Mesenchymal stem cell (in vitro differentiated cells and primary cell): ENCODE measurements at regions not wholly inside any gene's neighbourhood (a gene's known extent, or its start where the extent isn't known, plus 50 kb on each side); places are given as distances from the start of the nearest gene placed in this dataset.

Experiments
- DNase-seq: peaks from one replicate; pipeline ENCODE4 v3.0.0-alpha.2; 2013
- H2AFZ ChIP-seq: one replicate; pipeline ENCODE4 v1.6.1; 2013; ENCODE audit warnings: low read depth, mild to moderate bottlenecking, control low read depth, inconsistent platforms, low read length, moderate library complexity
- H2AK5ac ChIP-seq: 2 replicates; pipeline ENCODE4 v1.6.1; 2013; ENCODE audit warnings: low read length, moderate library complexity, mild to moderate bottlenecking, inconsistent platforms; ENCODE audit not compliant: severe bottlenecking
- H2BK120ac ChIP-seq: one replicate; pipeline ENCODE4 v1.6.1; 2013; ENCODE audit warnings: low read depth, mild to moderate bottlenecking, inconsistent platforms, low read length, moderate library complexity
- H2BK12ac ChIP-seq, 2 experiments: one replicate each; pipeline ENCODE4 v1.6.1; 2013; ENCODE audit warnings: inconsistent platforms in 2 of 2, low read length in 2 of 2, mild to moderate bottlenecking in 2 of 2, moderate library complexity in 2 of 2, control low read depth in 1 of 2
- H2BK15ac ChIP-seq: one replicate; pipeline ENCODE4 v1.6.1; 2013; ENCODE audit warnings: mild to moderate bottlenecking, low read depth, inconsistent platforms; ENCODE audit not compliant: poor library complexity, severe bottlenecking
- H2BK5ac ChIP-seq: 2 replicates; pipeline ENCODE4 v1.6.1; 2013; ENCODE audit warnings: low read depth, mild to moderate bottlenecking, low read length, control low read depth, inconsistent platforms; ENCODE audit not compliant: poor library complexity, severe bottlenecking
- H3K14ac ChIP-seq, 2 experiments: one replicate each; pipeline ENCODE4 v1.6.1; 2013; ENCODE audit warnings: inconsistent platforms in 2 of 2, low read length in 2 of 2, control low read depth in 1 of 2, mild to moderate bottlenecking in 1 of 2, moderate library complexity in 1 of 2
- H3K18ac ChIP-seq, 2 experiments: one replicate each; pipeline ENCODE4 v1.6.1; 2013; ENCODE audit warnings: inconsistent platforms in 2 of 2, low read length in 2 of 2, control low read depth in 1 of 2, low read depth in 1 of 2, mild to moderate bottlenecking in 1 of 2
- H3K23ac ChIP-seq, 2 experiments: one replicate each; pipeline ENCODE4 v1.6.1; 2013; ENCODE audit warnings: inconsistent platforms in 2 of 2, low read length in 2 of 2, mild to moderate bottlenecking in 2 of 2, moderate library complexity in 2 of 2, control low read depth in 1 of 2
- H3K27ac ChIP-seq: 2 replicates; pipeline ENCODE4 v1.5.1; 2013; ENCODE audit warnings: mild to moderate bottlenecking, moderate library complexity, low read length, control low read depth, inconsistent platforms; ENCODE audit not compliant: poor library complexity, severe bottlenecking
- H3K27me3 ChIP-seq, 2 experiments: 2 replicates each; pipeline versions ENCODE4 v1.6.1 to v1.7.0; 2013; ENCODE audit warnings: low read length in 2 of 2, mild to moderate bottlenecking in 2 of 2, moderate library complexity in 2 of 2, control low read depth in 1 of 2, inconsistent platforms in 1 of 2; ENCODE audit not compliant: control insufficient read depth in 1 of 2, insufficient read depth in 1 of 2
- H3K36me3 ChIP-seq, 2 experiments: 2 replicates each; pipeline versions ENCODE4 v1.6.1 to v1.7.0; 2013; ENCODE audit warnings: low read length in 2 of 2, control low read depth in 1 of 2, inconsistent platforms in 1 of 2, low read depth in 1 of 2, mild to moderate bottlenecking in 1 of 2; ENCODE audit not compliant: insufficient read depth in 2 of 2, control insufficient read depth in 1 of 2
- H3K4ac ChIP-seq, 2 experiments: one replicate each; pipeline ENCODE4 v1.6.1; 2013; ENCODE audit warnings: inconsistent platforms in 2 of 2, low read length in 2 of 2, mild to moderate bottlenecking in 2 of 2, moderate library complexity in 2 of 2, control low read depth in 1 of 2, low read depth in 1 of 2
- H3K4me1 ChIP-seq: 2 replicates; pipeline ENCODE4 v1.6.1; 2013; ENCODE audit warnings: low read depth, low read length, control low read depth; ENCODE audit not compliant: control insufficient read depth, insufficient read depth
- H3K4me2 ChIP-seq: 2 replicates; pipeline ENCODE4 v1.6.1; 2013; ENCODE audit warnings: low read length, mild to moderate bottlenecking, inconsistent platforms; ENCODE audit not compliant: poor library complexity, severe bottlenecking
- H3K4me3 ChIP-seq, 2 experiments: 2 replicates each; pipeline versions ENCODE4 v1.5.1 to v1.7.0; 2013; ENCODE audit warnings: low read length in 2 of 2, mild to moderate bottlenecking in 2 of 2, control low read depth in 1 of 2, low read depth in 1 of 2; ENCODE audit not compliant: insufficient read depth in 1 of 2
- H3K79me1 ChIP-seq: replicated peaks from 2 replicates; pipeline ENCODE4 v1.6.1; 2013; ENCODE audit warnings: mild to moderate bottlenecking, control low read depth, low read length, inconsistent platforms; ENCODE audit not compliant: poor library complexity, severe bottlenecking
- H3K9ac ChIP-seq: 2 replicates; pipeline ENCODE4 v1.7.0; 2013; ENCODE audit warnings: mild to moderate bottlenecking, low read length, moderate library complexity
- H3K9me3 ChIP-seq: 2 replicates; pipeline ENCODE4 v1.7.0; 2013; ENCODE audit warnings: mild to moderate bottlenecking, low read length; ENCODE audit not compliant: control insufficient read depth
- H4K8ac ChIP-seq: one replicate; pipeline ENCODE4 v1.6.1; 2013; ENCODE audit warnings: inconsistent platforms, mild to moderate bottlenecking, low read length, moderate library complexity
- H4K91ac ChIP-seq: one replicate; pipeline ENCODE4 v1.6.1; 2013; ENCODE audit warnings: mild to moderate bottlenecking, low read length, inconsistent platforms
- WGBS: methylation state at CpG from one replicate; pipeline ENCODE4 v1.1.7; 2013; ENCODE audit warnings: mixed read lengths; 5-methylcytosine and 5-hydroxymethylcytosine counted together

GRCh38 chr11:134741453-134742223 is 329.6 kb upstream of the B3GAT1 start:
- no peak overlapping the region for H2AFZ ChIP-seq
- 62% methylated on average over 4 of the region's 10 CpGs for WGBS
- peak; percentile 9 for DNase-seq

GRCh38 chr11:134740590-134741261 is 328.7 kb upstream of the B3GAT1 start:
- H3K79me1 ChIP-seq: no peaks in the 10 kb centered on the region
- H3K36me3 ChIP-seq: peaks cover 0 to 3% of the 10 kb centered on the region in 2 experiments
- no peak overlapping the region for H2AK5ac ChIP-seq
- peak overlapping the region in 1 of 2 experiments; percentile 8 for H3K4me3 ChIP-seq
- no peak overlapping the region for H4K91ac ChIP-seq
- no peak overlapping the region for H2BK5ac ChIP-seq
- H2BK12ac ChIP-seq: no peak overlapping the region
- no peak overlapping the region for H3K4me2 ChIP-seq
- no peak overlapping the region for H3K14ac ChIP-seq
- WGBS: 81% methylated on average over 9 of the region's 9 CpGs
- no peaks in the 10 kb centered on the region for H3K9me3 ChIP-seq
- no peak overlapping the region for H4K8ac ChIP-seq
- no peak for DNase-seq
- H2BK15ac ChIP-seq: no peak overlapping the region
- H3K9ac ChIP-seq: no peak overlapping the region
- H2BK120ac ChIP-seq: no peak overlapping the region
- no peak overlapping the region for H2AFZ ChIP-seq
- no peak overlapping the region for H3K4ac ChIP-seq
- peaks cover 2% of the 10 kb centered on the region for H3K4me1 ChIP-seq
- H3K18ac ChIP-seq: no peak overlapping the region
- H3K27me3 ChIP-seq: no peaks in the 10 kb centered on the region
- no peak overlapping the region for H3K27ac ChIP-seq
- H3K23ac ChIP-seq: no peak overlapping the region

More at GRCh38 chr11:134741453-134742223, 329.6 kb upstream of the B3GAT1 start:
- H4K91ac ChIP-seq: no peak overlapping the region
- no peak overlapping the region for H3K4ac ChIP-seq
- H3K18ac ChIP-seq: no peak overlapping the region
- H3K14ac ChIP-seq: no peak overlapping the region
- no peak overlapping the region for H3K4me3 ChIP-seq
- no peak overlapping the region for H2BK120ac ChIP-seq
- H3K79me1 ChIP-seq: no peaks in the 10 kb centered on the region
- no peak overlapping the region for H4K8ac ChIP-seq
- H3K27ac ChIP-seq: no peak overlapping the region
- no peaks in the 10 kb centered on the region for H3K9me3 ChIP-seq
- peaks cover 2% of the 10 kb centered on the region for H3K4me1 ChIP-seq
- H3K27me3 ChIP-seq: no peaks in the 10 kb centered on the region
- no peak overlapping the region for H3K9ac ChIP-seq
- no peak overlapping the region for H2AK5ac ChIP-seq
- no peak overlapping the region for H3K4me2 ChIP-seq
- H2BK12ac ChIP-seq: no peak overlapping the region
- no peak overlapping the region for H2BK15ac ChIP-seq
- H3K36me3 ChIP-seq: peaks cover 0 to 3% of the 10 kb centered on the region in 2 experiments
- no peak overlapping the region for H2BK5ac ChIP-seq
- no peak overlapping the region for H3K23ac ChIP-seq

- Histone ChIP-seq H2AK5ac (no peak overlapping the region), H4K91ac (no peak overlapping the region), H3K36me3 (peaks cover 0 to 3% of the 10 kb centered on the region in 2 experiments), H3K9ac (no peak overlapping the region), H3K18ac (no peak overlapping the region), H3K27ac (no peak overlapping the region), H2AFZ (no peak overlapping the region), H3K9me3 (no peaks in the 10 kb centered on the region), H2BK15ac (no peak overlapping the region), H3K4me1 (peaks cover 2% of the 10 kb centered on the region), H3K14ac (no peak overlapping the region), H3K4me3 (no peak overlapping the region), H3K27me3 (no peaks in the 10 kb centered on the region), H4K8ac (no peak overlapping the region), H2BK12ac (no peak overlapping the region), H3K4ac (no peak overlapping the region), H2BK120ac (no peak overlapping the region), H2BK5ac (no peak overlapping the region), H3K79me1 (no peaks in the 10 kb centered on the region), H3K23ac (no peak overlapping the region), H3K4me2 (no peak overlapping the region)
- WGBS: 94% methylated on average over 8 of the region's 11 CpGs
- no peak for DNase-seq
Measured at GRCh38 chr11:134739136-134739535, 327.1 kb upstream of the B3GAT1 start.

- no peaks in the 10 kb centered on the region for H3K27me3 ChIP-seq
- no peak overlapping the region for H4K8ac ChIP-seq
- H3K9me3 ChIP-seq: no peaks in the 10 kb centered on the region
- H3K4me1 ChIP-seq: peaks cover 2% of the 10 kb centered on the region
- no peak overlapping the region for H2BK15ac ChIP-seq
- peaks cover 0 to 3% of the 10 kb centered on the region in 2 experiments for H3K36me3 ChIP-seq
- H2BK120ac ChIP-seq: no peak overlapping the region
- no peak overlapping the region for H3K9ac ChIP-seq
- H3K4me3 ChIP-seq: no peak overlapping the region
- DNase-seq: no peak
- no peak overlapping the region for H2AFZ ChIP-seq
- H2AK5ac ChIP-seq: no peak overlapping the region
- H2BK5ac ChIP-seq: no peak overlapping the region
- no peak overlapping the region for H3K4me2 ChIP-seq
- no peak overlapping the region for H2BK12ac ChIP-seq
- H3K79me1 ChIP-seq: no peaks in the 10 kb centered on the region
- no peak overlapping the region for H3K23ac ChIP-seq
- H3K27ac ChIP-seq: no peak overlapping the region
- H3K14ac ChIP-seq: no peak overlapping the region
- H3K18ac ChIP-seq: no peak overlapping the region
- WGBS: 93% methylated on average over 22 of the region's 22 CpGs
- no peak overlapping the region for H3K4ac ChIP-seq
- no peak overlapping the region for H4K91ac ChIP-seq
Measured at GRCh38 chr11:134738581-134738980, 326.5 kb upstream of the B3GAT1 start.
